Uterus (tissue), 2 donors: ENCODE measurements at regions not wholly inside any gene's neighbourhood (a gene's known extent, or its start where the extent isn't known, plus 50 kb on each side); places are given as distances from the start of the nearest gene placed in this dataset.

Source experiments
- POLR2A ChIP-seq, 2 donors: fragments of 450-650 bp; IDR thresholded peaks; one replicate each; pipeline ENCODE4 v1.6.1; 2016; ENCODE audit warnings: antibody characterized with exemption in 2 of 2, mild to moderate bottlenecking in 1 of 2, moderate library complexity in 1 of 2
- TF ChIP-seq, protein P1 (sequence below), 4 experiments: fragments of 200-600 bp in 2 of 4; fragments of 450-650 bp in 2 of 4; sonication (generic) in 2 of 4; IDR thresholded peaks; one replicate each; pipeline ENCODE4 v1.5.1; 2016 to 2019; ENCODE audit warnings: antibody characterized with exemption in 4 of 4, mild to moderate bottlenecking in 2 of 4, moderate library complexity in 1 of 4

- TF ChIP-seq, protein P1, sequence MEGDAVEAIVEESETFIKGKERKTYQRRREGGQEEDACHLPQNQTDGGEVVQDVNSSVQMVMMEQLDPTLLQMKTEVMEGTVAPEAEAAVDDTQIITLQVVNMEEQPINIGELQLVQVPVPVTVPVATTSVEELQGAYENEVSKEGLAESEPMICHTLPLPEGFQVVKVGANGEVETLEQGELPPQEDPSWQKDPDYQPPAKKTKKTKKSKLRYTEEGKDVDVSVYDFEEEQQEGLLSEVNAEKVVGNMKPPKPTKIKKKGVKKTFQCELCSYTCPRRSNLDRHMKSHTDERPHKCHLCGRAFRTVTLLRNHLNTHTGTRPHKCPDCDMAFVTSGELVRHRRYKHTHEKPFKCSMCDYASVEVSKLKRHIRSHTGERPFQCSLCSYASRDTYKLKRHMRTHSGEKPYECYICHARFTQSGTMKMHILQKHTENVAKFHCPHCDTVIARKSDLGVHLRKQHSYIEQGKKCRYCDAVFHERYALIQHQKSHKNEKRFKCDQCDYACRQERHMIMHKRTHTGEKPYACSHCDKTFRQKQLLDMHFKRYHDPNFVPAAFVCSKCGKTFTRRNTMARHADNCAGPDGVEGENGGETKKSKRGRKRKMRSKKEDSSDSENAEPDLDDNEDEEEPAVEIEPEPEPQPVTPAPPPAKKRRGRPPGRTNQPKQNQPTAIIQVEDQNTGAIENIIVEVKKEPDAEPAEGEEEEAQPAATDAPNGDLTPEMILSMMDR (IDR thresholded peaks at IDR 0.05): no peak
- TF ChIP-seq POLR2A (IDR thresholded peaks at IDR 0.05): no peak
These were observed 1407.4 kb downstream of the SUCLG1 start for GRCh38 chr2:83051538-83052170.
